NCI-H1092 treated with DMSO at 0.1 percent for 48 hours (cell line): ENCODE measurements at regions not wholly inside any gene's neighbourhood (a gene's known extent, or its start where the extent isn't known, plus 50 kb on each side); places are given as distances from the start of the nearest gene placed in this dataset.

Experiments
- DNase-seq: peaks from one replicate; lab custom pipeline; 2025; lab: John Stamatoyannopoulos, UW

DNA sequence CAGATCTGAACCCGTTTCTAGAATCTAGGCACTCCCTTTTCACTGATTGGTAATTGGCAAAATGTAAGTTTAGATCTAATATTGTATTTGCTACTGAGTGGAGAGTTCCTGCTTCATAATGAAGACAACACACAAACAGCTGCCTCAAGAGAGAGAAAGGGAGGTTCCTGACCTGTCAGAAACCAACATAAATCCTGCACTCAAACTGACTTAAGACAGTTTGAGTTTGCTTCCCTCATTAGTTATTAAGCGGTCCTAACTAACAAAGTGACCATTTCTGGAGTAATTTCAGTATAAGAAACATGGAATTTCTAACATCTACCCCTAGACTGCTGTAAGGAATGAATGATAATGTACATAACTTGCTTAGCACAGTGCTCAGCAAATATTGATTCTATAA, 191.2 kb downstream of the METTL4 start:
- DNase-seq, result no peak

DNA sequence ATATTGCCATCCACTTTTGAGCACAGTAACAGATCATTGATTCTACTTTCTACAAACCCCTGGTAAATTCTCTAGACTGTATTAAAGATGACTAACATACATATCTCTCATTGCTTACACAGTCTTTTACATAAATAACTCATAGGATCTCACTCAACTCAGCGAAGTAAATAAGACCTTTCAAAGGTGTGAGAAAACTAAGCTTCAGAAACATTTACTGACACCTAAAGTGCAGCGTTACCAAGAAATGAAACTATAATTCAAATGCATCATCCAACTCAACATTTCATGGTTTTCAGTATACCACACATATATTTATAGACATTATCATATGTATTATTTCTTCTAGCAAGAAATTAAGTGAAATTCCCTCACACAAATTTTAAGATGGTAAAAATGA, 189.8 kb downstream of the METTL4 start:
- no peak for DNase-seq

DNA sequence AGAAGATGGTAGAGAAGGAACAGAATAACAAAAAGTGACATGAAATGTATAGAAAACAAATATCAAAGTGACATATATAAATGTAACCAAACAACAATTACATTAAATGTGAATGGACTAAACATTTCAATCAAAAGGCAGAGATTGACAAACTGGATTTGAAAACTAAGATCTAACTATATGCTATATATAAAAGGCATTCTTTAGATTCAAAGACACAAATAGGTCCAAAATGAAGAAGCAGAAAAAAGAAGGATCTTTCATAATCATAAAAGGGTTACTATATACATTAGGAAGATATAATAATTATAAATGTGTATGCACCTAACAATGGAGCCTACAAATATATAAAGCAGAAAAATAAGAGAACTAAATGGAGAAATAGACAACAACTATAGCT, 183.7 kb downstream of the METTL4 start:
- no peak for DNase-seq

DNA sequence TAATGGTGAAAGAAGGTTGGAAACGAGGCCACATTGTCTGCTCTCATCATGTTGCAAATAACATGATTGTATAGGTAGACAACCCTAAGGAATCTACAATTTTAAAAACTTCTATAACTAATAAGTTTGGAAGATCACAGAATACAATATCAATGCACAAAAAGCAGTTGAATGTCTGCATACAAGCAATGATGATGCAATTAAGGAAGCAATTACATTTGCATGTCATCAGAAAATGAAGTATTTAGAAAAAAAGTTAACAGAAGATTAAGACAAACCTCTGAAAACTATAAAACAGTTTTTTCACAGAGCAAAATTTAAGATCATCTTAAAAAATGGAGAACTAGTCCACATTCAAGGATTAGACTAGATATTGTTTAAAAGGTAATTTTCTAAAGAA, 181.1 kb downstream of the METTL4 start:
- DNase-seq, result no peak

DNA sequence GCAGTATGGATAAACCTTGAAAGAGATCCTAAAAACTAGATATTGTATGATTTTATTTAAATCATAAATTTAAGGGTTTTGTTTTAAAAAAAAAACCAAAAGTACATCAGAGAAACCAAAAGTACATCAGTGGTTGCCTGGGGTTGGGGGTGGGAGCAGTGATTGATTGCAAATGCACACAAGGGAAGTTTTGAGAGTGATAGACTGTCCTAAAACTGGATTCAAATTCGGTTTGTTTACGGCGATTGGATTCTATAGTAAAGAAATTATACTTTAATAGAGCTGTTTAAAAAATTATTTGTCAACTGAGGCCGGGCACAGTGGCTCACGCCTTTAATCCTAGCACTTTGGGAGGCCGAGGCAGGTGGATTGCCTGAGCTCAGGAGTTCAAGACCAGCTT, 179.8 kb downstream of the METTL4 start:
- DNase-seq, result no peak

DNA sequence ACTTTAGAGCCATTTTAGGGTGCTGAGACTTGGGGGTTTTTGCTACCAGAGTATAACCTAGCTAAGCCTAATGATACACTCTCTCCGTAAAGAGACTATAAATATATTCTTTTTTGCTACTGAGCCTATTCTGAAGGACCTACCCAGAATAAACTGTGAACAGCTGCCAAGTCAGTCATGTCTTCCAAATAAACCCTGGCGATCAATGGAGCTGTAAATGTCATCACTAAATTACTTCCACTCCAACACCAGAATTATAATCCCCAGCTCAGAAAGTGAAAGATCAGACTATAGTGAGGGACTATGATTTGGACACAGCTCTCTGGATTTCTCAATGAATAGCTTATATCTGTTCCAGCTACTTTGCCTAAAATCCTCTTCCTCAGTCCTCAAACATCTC, 178.9 kb downstream of the METTL4 start:
- DNase-seq, result no peak

DNA sequence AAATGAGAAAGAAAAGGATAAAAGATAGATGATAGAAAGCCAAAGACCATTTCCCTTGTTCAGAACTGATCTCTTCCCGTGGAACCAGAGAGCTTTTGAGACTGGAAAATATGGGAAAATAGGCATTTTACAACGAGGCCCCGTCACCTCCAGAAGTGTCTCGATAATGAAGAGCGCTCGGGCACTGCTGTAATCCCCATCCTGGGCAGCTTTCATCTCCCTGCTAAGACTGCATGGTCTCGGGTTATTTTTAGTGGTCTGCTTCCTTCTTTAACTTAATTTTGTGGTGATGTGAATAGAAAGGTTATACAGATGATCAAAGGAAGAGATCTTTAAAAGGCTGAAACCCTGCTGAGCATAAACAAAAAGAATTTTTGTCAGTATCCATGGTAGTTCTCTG, 176.6 kb downstream of the METTL4 start:
- no peak for DNase-seq

DNA sequence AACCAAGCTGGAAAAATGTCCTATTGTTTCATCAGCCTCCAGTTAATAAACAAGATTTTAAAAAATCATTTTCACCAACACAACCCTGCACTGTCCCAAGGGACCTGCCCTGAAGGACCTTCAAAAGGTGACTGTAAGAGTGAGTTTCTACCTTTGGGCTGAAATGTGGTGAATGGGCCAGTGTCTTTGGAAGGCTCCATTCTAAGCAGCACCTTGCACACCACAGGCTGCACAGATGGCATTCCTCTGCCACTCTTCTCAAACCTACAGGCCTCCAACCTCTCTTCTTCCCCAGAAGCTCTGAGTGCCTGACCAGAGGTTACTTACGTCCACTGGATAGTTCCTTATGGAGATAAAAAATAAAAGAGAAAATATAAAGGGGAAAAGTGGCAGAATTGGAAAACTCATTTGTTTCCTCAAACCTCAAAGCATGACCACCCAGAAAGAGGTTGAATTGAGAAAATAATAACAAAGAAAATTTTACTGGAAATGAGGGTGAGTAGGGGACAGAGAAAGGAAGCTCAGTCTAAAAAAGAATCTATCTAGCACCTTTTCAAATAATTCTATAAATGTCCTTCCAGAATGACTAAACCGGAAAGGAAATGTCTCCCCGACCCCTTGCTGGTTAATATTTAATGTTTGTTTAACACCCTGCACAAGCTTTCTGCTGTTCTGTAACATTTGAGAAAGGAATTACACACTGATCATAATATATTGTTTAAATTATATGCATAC, 175.7 kb downstream of the METTL4 start:
- DNase-seq, result no peak

DNA sequence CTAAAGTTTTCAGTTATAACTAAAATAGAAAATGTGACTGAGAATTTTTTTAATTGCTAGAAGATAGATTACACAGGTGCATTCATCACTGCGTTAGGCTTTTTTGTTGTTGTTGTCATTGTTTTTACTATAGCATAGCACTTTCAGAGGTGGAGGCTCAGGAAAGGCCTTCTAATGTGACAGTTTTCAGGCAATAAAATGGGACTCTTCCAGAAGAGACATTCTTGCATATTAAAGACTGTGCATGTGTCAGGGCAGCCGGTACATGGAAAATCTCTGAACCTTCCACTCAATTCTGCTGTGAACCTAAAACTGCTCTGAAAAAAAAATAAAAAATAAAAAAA, 175.2 kb downstream of the METTL4 start:
- no peak for DNase-seq

DNA sequence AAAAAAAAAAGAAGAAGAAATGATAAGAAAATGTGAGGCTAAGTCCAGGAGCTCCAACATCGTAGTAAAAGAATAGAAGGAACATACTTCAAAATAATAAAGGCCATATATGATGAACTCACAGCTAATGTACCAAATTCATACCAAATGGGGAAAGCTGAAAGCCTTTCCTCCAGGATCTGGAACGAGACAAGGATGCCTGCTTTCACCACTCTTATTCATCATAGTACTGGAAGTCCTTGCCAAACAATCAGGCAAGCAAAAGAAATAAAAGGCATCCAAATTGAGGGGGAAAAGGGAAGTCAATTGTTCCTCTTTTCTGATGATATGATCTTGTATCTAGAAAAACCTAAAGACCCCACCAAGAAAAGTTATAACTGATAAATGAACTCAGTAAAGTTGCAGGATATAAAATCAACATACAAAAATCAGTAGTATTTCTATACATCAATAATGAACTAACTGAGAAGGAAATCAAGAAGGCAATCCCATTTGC, 170.6 kb downstream of the METTL4 start:
- no peak for DNase-seq

DNA sequence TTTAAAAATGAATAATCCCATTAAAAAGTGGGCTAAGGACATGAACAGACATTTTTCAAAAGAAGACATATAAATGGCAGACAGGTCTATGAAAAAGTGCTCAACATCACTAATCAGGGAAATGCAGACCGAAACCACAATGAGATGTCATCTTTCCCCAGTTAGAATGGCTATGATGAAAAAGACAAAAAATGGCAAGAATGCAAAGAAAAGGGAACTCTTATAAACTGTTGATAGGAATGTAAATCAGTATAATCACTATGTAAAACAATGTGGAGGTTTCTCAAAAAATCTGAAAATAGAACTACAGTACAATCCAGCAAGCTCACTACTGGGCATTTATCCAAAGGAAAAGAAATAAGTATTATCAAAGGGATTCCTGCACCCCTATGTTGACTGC, 169.2 kb downstream of the METTL4 start:
- no peak for DNase-seq

DNA sequence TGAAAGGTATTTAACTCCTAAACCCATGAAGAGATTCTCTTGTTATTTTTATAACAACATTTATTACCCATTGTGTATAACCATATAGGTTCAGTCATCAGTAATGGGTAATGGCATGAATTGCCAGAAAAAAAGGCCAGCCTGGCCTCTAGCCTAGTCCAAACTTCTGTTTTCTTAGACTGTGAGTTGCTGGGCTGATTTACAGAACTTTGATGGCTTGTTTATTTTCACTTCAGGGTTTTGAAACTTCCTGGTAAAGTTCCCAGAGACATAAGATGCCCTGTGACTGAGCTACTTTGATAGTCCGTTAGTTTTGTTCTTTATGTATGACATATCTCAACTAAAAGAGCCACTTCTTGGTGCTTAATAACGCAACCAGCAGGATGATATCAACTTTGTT, 164.8 kb downstream of the METTL4 start:
- no peak for DNase-seq

DNA sequence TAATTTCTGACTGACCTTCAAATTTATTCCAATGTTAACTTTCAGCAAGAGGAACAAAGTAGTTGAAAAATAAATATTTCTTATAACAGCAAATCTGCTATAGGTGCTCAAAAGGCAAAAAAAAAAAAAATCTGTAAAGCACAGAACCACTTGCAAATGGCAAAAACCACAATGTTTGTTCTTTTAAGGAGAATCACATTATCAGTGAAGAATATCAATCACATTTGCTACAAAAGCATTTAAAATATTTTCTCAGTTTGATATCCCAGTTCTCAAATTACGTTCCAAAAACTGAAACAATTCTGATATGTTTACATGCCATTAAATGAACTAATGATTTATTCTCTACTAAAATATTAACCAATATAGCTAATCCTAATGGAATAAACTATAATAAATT, 163.3 kb downstream of the METTL4 start:
- no peak for DNase-seq

DNA sequence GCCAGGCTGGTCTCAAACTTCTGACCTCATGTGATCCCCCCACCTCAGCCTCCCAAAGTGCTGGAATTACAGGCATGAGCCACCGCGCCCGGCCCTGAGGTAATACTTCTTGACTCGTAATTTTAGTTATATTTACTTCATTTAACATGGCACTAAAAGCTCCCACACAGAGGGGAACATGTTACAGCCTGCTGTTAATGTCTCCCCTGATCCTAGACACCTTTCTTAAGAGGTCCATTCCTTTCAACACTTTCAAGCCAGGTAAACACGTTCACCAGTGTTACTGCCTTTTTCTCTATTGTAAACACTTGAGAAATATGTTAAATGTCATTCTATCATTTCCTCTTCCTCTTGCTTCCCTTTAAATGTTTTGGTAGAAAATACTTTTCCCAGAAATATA, 161.4 kb downstream of the METTL4 start:
- DNase-seq, result no peak

DNA sequence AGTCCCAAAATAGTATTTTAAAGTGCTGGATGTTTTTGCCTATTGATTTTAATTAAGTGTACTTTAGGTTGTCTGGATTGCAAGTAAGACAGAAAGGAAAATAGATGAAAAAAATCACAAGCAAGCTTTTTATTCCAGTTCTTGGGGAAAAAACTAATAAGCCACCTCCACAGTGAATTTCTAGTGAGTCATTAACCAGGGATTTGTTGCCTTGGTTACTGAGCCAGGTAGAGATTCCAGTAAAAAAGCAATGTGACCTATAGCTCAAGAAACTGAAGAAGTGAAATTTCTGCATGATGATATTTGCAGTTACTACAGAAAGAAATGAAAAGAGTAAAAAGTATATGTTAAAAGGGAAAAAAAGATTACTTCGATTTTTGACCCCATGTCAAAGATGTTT, 160.6 kb downstream of the METTL4 start:
- no peak for DNase-seq

DNA sequence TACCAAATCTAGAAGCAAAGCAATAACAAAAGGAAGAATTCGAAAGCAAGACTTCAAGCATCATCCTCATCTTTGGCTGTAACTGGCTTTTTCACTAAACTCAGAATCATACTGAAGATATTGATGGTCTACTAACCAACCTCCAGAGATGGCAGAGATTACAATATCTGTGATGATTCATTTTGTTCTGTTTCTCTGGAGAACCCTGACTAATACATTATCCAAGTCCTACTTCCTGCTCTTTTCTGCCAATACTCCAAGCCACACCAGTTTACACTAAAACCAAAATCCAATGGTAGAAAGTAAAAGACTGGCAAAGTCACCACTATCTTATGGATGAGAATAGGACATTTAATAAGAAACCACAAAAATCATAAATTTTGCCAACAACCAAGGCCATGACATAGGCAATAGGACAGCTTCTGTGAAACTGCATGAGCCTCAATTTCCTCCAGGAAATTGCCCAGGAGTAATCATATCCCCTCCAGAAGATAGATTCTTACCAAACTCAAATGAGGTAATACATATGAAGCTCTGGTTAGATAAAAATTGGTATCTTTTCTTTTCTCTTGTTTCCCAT, 159.8 kb downstream of the METTL4 start:
- no peak for DNase-seq

DNA sequence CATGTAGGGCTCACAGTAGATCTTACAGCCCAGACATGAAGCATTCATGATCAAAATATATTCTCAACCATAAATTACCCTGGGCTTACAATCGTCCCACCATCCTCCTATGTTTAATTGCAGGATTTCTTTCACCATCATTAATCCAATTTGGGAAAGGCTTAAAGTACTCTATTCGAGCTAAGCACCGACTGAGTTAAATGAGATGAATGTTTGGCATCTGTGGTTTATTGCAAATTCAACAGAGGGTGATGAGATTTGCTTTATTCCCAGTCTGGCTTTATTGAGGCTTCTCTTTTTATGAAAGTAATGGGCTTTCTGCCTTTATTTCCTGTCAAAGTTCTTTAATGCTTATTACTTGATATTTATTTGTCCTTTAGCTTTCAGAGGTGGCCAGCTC, 159.0 kb downstream of the METTL4 start:
- no peak for DNase-seq

DNA sequence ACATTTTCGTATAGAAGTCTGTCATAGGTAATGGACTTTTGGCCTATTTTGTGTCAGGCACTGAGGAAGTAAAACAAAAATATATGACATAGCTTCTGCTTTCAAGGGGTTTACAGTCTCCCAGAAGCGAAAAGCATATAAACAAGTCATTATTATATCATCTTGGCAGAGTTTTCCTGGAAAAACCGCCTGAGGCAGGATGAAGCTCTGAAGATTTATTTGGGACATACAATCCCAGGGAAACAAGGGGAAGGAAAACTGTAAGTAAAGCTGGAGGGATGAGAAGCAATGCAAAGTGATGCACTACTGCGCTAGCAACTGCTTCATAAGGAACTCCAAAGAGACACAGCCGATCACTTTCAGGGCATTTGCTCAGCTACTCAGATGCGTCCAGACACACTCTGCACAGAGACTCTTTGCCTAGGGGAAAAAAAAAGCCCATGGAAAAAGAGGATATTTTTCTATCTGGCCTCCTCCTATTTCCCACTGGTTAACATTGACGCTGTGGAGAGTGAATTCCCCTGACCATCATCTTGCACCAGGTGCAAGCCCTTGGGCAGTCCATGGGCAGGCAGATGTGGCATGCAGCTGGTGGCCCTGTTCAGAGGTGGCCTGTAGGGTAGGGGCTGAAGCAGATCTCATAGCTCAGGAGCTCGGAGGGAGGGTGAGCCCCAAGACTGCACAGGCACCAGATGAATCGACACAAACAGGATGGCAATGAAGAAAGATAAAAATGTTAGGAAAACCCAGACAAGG, 158.1 kb downstream of the METTL4 start:
- no peak for DNase-seq

DNA sequence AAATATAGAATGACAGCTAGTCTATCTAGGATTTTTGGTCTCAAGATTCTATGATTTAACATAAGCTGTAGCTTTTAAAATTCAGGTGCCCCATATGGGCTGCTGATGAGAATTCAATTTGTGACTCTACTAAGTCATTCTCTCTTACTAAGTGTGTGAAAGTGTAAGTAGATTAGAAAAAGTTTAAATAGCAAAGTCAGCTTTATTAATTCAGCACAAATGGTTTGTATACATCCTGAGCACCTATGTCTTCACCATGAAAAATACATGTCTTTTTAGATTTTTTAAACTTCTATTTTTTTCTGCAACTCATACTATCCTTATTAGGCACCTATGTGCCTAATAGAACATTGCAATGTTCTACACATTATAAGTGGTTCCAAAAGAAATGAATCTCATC, 157.1 kb downstream of the METTL4 start:
- DNase-seq, result no peak

DNA sequence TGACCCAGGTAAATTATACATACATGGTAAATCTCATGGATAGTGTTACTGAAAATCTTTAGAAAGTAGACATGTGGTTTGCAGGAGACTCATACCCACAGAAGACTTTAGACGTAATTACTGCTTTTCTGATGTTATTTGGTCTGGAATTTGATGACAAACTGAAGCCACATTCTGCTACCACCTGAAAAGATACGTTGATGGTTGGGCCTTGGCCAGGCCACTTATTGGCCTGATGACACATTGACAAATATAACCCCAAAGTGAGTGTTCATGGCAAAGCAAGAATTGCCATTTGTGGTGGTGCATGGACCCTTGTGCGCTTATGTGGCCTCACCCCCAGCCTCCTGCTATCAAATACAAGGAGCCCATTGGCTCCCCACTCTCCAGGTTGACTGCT, 155.6 kb downstream of the METTL4 start:
- no peak for DNase-seq

DNA sequence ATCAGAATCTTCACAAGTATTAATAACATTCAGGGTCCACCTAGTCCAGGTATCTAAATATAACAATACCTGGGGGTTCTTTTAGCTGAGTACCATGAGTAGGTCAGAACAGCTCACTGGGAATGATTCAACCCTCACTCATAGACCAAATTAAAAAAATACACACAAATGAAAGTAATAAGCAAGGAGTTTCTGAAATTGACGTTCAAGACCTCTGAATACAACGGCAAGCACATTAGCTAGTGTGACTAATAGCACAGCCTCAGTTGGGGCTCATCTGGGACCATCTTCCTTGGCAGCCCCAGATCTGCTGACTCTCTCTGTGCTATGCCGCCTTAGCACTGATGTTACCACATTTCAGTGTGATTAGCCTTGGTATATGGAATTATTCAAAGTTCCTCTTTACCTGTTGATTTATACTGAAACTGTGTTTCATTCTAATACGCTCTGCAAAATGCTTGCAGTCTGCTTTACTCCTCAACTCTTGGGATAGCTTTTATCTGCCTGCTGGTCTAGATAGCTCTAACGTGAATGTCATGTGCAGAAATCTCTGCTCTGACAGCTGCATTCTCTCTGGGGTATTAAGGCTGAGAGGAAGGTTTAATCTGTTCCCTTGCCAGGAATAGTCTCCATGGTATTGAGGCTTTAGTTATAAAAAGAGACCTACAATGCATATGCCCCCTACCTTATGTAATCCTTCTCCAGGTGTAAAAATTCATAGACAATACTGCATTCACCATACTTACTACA, 153.3 kb downstream of the METTL4 start:
- DNase-seq, result no peak

DNA sequence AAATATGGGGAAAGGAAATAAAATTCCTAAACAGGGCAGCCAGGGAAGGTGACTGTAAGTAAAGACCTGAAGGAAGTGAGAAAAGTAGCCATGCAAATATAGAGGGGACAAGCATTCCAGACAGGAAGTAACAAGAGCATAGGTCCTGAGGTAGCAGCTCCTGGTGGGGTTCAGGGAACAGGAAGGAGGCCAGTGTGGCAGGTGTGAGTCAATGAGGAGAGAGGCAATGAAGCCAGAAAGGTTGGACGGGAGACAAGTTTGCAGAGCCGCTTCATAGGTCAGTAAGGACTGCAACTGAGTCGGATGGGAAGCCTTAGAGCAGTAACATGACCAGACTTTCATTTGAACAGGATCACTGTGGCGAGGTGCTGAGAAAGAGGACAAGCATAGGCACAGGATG, 150.9 kb downstream of the METTL4 start:
- no peak for DNase-seq

DNA sequence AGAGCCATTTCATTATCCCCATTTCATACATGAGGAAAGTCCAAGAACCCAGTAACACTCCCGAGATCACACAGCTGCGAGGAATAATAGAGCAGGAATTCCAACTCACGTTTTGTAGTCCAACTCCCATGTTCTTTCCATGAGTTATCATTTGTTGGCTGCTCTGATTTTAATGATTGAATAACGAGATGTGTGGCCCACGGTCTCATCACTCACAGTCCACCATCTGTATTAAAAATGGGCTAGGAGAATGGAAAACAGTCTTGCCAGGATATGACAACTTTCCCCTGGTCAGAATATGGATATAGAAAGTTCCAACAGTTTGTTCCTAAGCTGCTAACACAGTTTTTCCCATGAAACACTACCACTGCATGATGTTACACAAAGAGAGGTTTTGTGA, 147.5 kb downstream of the METTL4 start:
- DNase-seq, result no peak
